Brain pericyte (primary cell): ENCODE measurements at regions not wholly inside any gene's neighbourhood (a gene's known extent, or its start where the extent isn't known, plus 50 kb on each side); places are given as distances from the start of the nearest gene placed in this dataset.
"Not testable (repeated sequence)": the region's sequence is repeated elsewhere in the genome, so short reads cannot be mapped to it uniquely, and the experiment has no call there.

Source experiments
- DNase-seq: peaks from one replicate; pipeline ENCODE4 v3.0.0-alpha.2; 2012; ENCODE audit warnings: low read depth, low spot score

- no peak for DNase-seq
Observed at GRCh38 chr1:232416026-232416568, 213.8 kb downstream of the SIPA1L2 start.

- not testable (repeated sequence) for DNase-seq
Observed at GRCh38 chr1:232415481-232415880, 214.5 kb downstream of the SIPA1L2 start.

- no peak for DNase-seq
Observed at GRCh38 chr1:232414100-232414499, 215.8 kb downstream of the SIPA1L2 start.

- no peak for DNase-seq
Observed at GRCh38 chr1:232413674-232414073, 216.3 kb downstream of the SIPA1L2 start.

- no peak for DNase-seq
Observed at GRCh38 chr1:232409584-232409983, 220.3 kb downstream of the SIPA1L2 start.

- DNase-seq: no peak
Observed at GRCh38 chr1:232407120-232407519, 222.8 kb downstream of the SIPA1L2 start.

GRCh38 chr1:232405781-232406180, 224.2 kb downstream of the SIPA1L2 start:
- no peak for DNase-seq

GRCh38 chr1:232404981-232405731, 224.8 kb downstream of the SIPA1L2 start:
- no peak for DNase-seq

- DNase-seq: no peak
Observed at GRCh38 chr1:232404227-232404626, 225.7 kb downstream of the SIPA1L2 start.

GRCh38 chr1:232403017-232403714, 226.8 kb downstream of the SIPA1L2 start:
- DNase-seq: no peak

GRCh38 chr1:232398823-232399222, 231.1 kb downstream of the SIPA1L2 start:
- DNase-seq: no peak

GRCh38 chr1:232393444-232394146, 236.3 kb downstream of the SIPA1L2 start:
- DNase-seq: no peak

- no peak for DNase-seq
Observed at GRCh38 chr1:232393010-232393409, 236.9 kb downstream of the SIPA1L2 start.

- DNase-seq: no peak
Observed at GRCh38 chr1:232390590-232390989, 239.3 kb downstream of the SIPA1L2 start.

GRCh38 chr1:232389744-232390143, 240.2 kb downstream of the SIPA1L2 start:
- no peak for DNase-seq

GRCh38 chr1:232388363-232388762, 241.6 kb downstream of the SIPA1L2 start:
- DNase-seq: no peak

- no peak for DNase-seq
Observed at GRCh38 chr1:232386721-232387510, 243.0 kb downstream of the SIPA1L2 start.

- no peak for DNase-seq
Observed at GRCh38 chr1:232386294-232386693, 243.6 kb downstream of the SIPA1L2 start.

- DNase-seq: peak; percentile 25
Observed at GRCh38 chr1:232385221-232385620, 244.7 kb downstream of the SIPA1L2 start.

- DNase-seq: no peak
Observed at GRCh38 chr1:232384171-232384883, 245.6 kb downstream of the SIPA1L2 start.
